HG03045 (cell line): ENCODE measurements at regions not wholly inside any gene's neighbourhood (a gene's known extent, or its start where the extent isn't known, plus 50 kb on each side); places are given as distances from the start of the nearest gene placed in this dataset.
"Not testable (repeated sequence)": the region's sequence is repeated elsewhere in the genome, so short reads cannot be mapped to it uniquely, and the experiment has no call there.

Experiments
- ATAC-seq: cut with Tn5 transposase; IDR thresholded peaks from one replicate; pipeline ENCODE4 v1.9.1; 2021; ENCODE audit warnings: mild to moderate bottlenecking, moderate library complexity; ENCODE audit not compliant: unreplicated experiment

DNA sequence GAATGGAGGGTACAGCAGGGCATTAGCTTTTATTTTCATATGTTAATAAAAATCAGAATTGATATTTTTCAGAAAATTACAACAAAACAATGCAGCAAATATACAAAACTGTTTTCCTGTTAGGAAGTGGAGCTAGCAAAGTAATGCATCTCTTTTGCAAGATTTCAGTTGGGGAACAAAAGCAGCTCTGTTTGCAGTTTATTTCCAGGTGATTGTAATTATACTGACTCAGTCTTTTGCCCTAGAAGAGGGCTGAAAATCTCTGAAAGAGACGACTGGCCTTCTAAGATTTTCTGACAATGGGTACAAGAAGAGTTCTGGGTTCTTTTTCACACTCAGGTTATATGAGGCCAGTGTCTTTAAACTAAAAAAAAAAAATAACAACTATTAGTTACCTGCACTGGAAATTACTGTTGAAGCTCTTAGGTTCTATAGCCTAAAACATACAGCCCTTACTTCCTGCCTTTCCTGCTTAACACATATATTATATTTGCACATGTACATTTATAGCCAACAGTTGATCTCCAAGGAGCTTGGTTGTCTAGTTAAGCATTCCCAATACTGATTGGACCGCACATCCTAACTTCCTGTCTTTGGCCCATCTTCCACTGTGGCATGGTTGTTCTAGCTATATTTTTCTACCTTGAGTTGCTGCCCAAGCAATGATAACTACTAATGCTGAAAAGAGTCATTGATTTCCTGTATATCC, 199.1 kb upstream of the KRR1 start:
- no peak for ATAC-seq

- no peak for ATAC-seq
These were observed 198.1 kb upstream of the KRR1 start for GRCh38 chr12:75709503-75709902.

GRCh38 chr12:75708802-75709201, 197.4 kb upstream of the KRR1 start:
- no peak for ATAC-seq

DNA sequence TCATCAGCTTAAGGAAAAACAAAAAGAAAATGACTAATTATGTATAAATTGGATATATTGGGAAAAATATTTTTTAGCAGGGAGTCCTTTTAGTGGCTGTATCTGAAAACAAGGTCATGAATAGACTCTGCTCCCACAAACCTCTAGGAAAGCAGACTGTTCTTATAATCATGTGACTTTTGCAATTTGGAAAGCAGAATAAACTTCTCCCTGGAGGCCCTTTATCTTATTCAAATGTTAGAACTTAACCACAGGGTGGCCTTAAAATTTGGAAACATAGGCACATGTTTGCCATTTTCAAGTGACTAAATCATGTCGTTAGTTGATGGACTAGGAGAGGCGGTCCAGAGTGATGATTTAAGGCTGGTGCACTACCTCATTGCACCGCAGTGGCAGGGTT, 196.6 kb upstream of the KRR1 start:
- ATAC-seq, result no peak

GRCh38 chr12:75706786-75707605, 195.6 kb upstream of the KRR1 start:
- ATAC-seq, result no peak

GRCh38 chr12:75705749-75706711, 194.6 kb upstream of the KRR1 start:
- ATAC-seq, result no peak

- ATAC-seq, result no peak
These were observed 193.3 kb upstream of the KRR1 start for GRCh38 chr12:75704664-75705063.

DNA sequence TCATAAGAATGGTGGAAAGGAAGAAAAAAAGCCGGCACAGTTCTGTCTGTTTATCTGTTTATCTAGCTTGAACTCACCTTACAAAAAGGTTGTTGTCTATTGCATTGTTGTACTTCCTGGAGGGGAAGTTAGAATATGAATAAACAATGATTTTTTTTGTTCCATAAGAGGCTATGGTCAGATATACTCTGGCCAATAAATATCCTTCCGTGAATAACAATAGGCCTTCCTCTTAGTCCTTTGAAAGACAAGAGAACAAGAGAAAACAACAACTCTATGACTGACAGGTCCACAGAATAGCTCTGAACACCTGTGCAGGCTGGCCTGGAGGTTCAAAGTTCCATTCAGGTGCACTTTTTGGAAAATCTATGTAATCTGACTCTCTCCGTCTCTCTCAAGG, 192.8 kb upstream of the KRR1 start:
- no peak for ATAC-seq

GRCh38 chr12:75703131-75703530, 191.7 kb upstream of the KRR1 start:
- ATAC-seq, result no peak

GRCh38 chr12:75702477-75703093, 191.2 kb upstream of the KRR1 start:
- ATAC-seq, result no peak

- no peak for ATAC-seq
These were observed 190.4 kb upstream of the KRR1 start for GRCh38 chr12:75701859-75702258.

GRCh38 chr12:75699728-75700496, 188.5 kb upstream of the KRR1 start:
- ATAC-seq, result no peak

- no peak for ATAC-seq
These were observed 187.8 kb upstream of the KRR1 start for GRCh38 chr12:75699251-75699650.

DNA sequence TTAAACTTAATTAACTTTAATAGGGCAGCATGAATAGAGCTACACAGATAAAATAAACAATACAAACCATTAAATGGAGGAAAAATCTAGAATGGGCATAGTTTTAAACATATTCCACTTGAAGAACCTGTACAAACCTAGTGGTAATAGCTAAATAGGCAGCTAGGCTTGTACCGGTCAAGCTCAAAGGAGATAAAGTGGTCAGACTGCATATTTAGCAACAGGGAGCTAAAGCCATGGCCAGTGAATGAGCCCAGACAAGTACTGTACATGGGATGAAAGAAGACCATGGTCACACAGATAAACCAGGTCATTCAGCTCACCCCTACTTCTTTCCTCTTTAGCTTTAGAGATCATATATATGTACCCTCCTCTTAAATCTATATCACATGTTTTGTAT, 186.6 kb upstream of the KRR1 start:
- ATAC-seq, result no peak

GRCh38 chr12:75695926-75696325, 184.5 kb upstream of the KRR1 start:
- ATAC-seq, result no peak

DNA sequence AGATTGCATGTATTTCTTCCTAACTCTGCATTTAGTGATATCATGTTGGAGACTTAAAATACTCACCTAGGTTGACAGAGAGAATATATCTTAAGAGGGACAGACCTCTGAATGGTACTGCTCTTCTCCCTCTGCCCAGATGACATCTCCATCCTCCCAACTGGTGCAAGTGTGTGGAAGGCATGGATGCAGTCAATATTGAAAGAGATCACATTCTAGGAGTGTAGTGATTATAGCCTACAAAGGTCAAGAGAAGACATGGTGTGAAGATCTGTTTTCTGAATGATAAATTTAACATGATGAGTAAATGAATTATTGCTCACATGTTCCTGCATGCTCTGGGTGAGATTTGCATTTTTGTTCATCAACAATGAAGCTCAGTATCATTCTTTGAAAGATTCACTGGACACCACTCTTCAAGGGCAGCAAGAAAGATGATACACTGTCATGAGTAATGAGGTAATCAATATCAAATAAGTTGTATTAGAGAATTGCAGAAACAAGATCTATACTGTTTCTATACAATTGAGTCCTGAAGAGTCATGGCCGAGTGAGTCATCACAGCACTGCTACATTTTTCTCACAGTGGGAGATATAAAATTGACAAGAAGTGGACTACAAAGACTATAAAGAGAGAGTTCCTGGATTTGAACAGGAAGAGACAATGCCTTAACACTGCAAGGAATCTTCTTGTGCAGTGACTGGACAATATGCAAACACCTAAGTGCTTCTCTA, 183.3 kb upstream of the KRR1 start:
- ATAC-seq, result no peak

DNA sequence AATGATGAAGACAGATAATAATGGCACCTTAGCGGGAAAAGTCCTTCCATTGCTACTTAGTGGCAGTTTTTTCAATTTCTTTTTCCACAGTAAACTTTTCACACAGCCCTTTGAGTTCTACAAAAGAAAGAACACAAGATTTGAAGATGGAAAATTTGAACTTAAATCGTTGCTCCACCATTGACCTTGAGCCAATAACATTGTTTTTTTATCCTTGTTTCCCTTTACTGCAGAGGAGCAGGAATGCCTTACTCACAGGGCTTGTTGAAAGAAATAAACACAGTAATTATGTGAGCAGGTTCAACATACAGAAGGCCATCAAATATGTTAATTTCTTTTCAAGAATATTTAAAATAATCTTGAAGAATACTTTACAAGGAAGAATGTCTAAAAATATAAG, 181.5 kb upstream of the KRR1 start:
- no peak for ATAC-seq

- no peak for ATAC-seq
These were observed 179.0 kb upstream of the KRR1 start for GRCh38 chr12:75690296-75690955.

DNA sequence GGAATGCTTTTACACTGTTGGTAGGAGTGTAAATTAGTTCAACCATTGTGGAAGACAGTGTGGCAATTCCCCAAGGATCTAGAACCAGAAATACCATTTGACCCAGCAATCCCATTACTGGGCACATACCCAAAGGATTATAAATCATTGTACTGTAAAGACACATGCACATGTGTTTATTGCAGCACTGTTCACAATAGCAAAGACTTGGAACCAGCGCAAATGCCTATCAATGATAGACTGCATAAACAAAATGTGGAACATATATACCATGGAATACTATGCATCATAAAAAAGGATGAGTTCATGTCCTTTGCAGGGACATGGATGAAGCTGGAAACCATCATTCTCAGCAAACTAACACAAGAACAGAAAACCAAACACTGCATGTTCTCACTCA, 174.8 kb upstream of the KRR1 start:
- ATAC-seq, result not testable (repeated sequence)
